COLO668 (cell line): ENCODE measurements at regions not wholly inside any gene's neighbourhood (a gene's known extent, or its start where the extent isn't known, plus 50 kb on each side); places are given as distances from the start of the nearest gene placed in this dataset.
"Not testable (repeated sequence)": the region's sequence is repeated elsewhere in the genome, so short reads cannot be mapped to it uniquely, and the experiment has no call there.

Source experiments
- DNase-seq: peaks from one replicate; lab custom pipeline; 2025; ENCODE audit not compliant: unreplicated experiment; lab: John Stamatoyannopoulos, UW

DNA sequence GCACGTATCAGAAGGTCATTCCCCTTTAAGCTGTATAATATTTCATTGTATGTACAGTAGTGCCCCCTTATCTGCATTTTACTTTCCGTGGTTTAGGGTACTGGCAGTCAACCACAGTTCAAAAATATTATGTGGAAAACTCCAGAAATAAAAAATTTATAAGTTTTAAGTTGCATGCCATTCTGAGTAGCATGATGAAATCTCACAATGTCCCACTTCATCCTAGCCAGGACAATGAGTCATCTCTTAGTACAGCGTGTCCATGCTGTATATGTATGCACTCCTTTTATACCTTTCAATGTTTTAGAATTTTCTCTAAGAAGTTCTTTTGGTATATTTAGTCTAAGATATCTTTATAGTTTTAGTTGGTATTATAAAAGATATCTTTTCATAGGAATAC, 115.0 kb upstream of the HAND1 start:
- no peak for DNase-seq

DNA sequence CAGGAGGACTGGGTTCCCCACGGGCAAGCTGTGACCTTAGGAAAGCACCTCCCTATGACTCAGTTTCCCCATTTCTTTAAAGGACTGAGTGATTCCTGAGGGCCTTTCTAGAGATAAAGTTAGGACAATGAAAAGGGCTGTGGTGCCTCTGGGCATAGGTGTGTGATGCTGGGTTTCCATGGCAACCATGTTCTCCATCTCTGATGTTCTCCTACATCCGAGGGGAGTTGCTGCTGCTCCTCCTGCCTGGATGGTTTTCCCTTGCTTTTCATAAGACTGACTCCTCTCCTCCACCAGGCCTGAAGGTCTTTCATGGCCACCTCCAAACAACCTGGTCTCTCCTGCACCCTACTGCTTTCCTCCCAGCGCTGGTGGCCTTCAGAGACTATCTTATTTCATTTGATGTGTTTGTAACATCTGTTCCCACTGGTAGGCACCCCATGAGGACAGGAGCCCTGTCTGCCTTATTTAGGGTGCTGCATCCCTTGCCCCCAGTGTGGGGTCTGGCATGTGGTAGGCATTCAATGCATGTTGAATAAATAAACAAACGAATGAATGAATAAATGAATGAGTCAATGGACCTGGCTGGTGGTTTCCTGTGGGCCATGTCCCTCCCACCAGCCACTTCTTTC, 112.2 kb upstream of the HAND1 start:
- no peak for DNase-seq

- no peak for DNase-seq
These were observed 111.5 kb upstream of the HAND1 start for GRCh38 chr5:154589511-154589910.

GRCh38 chr5:154588833-154589425, 110.9 kb upstream of the HAND1 start:
- DNase-seq = not testable (repeated sequence)

GRCh38 chr5:154588091-154588774, 110.2 kb upstream of the HAND1 start:
- no peak for DNase-seq

GRCh38 chr5:154587123-154588026, 109.3 kb upstream of the HAND1 start:
- DNase-seq = no peak

DNA sequence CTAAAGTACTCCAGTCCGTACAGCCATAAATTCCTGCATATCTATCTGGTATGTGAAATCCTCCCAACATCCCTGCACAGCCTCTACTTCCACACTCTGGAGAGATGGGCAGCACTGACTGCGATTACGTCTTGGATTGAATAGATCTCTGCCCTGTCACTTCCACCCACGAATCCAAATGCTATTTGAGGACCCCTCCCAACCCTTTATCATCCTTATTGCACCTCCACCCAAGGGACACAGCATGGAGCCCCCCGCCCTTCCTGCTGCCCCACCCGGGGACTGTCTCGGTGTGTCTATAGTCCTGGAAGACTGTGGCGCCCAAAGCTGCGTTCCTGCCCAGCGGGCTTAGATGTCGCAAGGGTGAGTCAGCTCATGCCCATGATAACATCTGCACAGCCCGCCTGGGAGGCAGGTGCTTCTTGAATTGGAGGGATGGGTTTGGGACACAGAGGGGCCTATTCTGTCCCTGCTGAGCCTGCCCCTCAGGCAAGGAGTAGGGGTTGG, 105.7 kb upstream of the HAND1 start:
- DNase-seq = no peak

- DNase-seq = no peak
These were observed 102.4 kb upstream of the HAND1 start for GRCh38 chr5:154580422-154580821.

DNA sequence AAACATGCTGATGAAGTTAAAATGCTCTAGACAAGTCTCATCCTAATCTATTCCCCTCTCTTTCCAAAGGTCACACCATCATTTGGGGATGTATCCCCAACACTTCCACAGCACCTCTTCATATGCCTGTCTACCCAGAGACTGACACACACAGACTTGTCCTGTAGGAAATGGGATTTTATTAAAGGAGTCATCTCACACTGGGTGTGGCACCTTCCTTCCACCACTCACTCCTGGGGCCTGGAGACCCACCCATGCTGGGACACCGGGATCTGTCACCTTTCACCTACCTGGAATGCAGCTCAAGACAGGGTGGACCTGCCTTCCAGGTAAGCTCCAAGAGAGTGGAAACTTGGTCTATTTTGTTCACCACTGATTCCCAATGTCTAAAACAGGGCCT, 99.4 kb upstream of the HAND1 start:
- DNase-seq = no peak

- no peak for DNase-seq
These were observed 98.4 kb upstream of the HAND1 start for GRCh38 chr5:154576429-154576806.

- DNase-seq = no peak
These were observed 97.8 kb upstream of the HAND1 start for GRCh38 chr5:154575546-154576428.

DNA sequence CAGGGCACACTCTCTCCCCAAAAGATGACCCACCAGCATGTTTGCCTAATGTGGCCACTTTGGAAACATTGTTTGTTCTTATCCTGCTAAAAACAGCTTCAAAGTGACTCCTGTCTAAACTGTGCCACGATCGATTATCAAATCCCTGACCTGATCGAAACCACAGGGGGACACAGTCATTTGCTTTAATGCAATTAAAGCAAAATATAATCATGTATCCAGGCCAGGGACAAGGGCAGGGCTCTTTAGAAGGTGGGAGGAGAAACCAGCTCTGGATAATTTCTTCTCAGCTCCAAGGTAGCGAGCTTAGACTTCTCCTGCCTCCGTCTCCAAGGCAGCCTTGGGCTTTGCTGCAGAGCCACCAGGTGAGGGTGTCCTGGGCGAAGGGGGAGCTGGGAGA, 95.0 kb upstream of the HAND1 start:
- DNase-seq = no peak

GRCh38 chr5:154571325-154572035, 93.5 kb upstream of the HAND1 start:
- DNase-seq = no peak

DNA sequence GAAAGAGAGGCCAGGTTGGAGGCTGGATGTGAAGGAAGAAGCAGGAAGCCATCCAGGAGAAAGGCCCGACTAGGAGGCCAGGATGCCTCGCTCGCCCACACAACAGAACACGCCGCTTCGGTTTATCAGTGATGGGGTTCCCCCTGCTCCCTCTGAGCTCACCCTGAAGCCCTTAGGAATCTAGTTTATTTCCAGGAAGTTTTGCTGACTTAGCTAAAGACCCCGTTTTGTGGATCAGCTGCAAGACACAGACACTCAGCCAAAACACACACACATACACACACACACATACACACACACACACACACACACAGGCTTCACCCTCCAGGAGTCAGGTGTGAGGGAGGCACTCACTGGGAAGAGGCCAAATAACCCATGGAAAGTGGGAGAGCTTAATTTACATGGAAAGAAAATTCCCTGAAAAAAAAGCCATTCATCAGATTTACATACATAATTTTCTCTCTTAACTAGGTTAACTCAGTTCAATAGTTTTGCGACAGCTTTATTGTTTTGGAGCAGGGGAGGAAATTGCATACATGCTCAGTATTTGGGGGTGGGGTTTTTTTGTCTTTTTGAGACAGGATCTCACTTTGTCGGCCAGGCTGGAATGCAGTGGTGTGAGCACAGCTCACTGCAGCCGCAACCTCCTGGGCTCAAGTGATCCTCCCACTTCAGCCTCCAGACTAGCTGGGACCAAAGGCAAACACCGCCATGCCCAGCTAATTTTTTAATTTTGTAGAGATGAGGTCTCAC, 92.7 kb upstream of the HAND1 start:
- no peak for DNase-seq

DNA sequence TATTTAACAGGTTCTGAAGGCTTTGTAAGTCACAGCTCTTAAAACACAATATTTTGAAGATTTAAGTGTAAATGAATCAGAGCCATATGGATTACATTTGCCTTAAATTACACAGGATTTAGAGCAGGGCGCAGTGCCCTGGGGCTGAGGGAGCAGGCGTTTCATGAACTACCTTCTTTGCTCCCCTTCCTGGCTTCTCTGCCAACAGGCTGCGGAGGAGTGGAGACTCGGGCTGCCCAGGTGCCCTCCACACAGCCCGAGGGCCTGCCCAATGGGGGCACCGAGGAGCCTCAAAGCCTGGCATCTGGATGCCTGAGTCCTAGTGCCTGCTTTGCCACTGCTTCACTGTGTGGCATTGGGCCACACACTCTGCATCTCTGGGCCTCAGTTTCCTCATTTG, 90.6 kb upstream of the HAND1 start:
- DNase-seq = no peak

DNA sequence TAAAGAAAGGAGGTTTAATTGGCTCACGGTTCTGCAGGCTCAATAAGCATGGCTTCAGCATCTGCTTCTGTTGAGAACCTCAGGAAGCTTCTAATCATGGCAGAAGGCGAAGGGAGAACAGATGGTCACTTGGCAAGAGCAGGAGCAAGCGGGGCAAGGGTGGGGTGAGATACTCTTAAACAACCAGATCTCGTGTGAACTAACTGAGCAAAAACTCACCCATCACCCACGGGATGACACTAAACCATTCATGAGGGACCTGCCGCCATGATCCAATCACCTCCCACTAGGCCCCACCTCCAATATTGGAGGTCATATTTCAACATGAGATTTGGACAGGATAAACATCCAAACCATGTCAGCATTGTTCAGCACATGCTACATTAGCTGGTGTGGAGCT, 89.1 kb upstream of the HAND1 start:
- no peak for DNase-seq

DNA sequence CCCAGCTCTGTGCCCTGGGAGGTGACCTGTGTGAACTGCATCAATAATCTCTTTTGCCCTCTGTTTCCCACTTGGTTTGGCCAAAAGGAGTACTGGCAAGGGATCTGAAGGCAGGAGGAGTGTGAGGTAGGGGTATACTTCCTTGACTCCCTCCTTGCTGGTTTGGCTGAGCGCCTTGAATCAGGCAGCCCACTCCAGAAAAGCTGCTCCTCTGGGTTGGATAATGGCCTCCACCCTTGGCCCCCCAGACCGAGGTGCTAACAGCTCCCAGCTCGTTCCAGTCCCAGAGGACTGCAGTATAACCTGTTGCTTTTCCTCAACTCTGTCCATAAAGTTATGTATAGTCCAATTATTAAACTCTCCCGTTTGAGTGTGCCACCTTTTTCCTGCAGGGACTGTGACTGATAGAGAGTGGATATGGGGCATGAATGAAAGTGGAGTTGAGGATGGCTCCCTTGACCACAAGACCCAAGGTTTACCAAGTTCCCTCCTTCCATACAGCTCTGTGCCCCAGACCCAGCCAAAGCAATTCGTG, 88.2 kb upstream of the HAND1 start:
- DNase-seq = no peak

DNA sequence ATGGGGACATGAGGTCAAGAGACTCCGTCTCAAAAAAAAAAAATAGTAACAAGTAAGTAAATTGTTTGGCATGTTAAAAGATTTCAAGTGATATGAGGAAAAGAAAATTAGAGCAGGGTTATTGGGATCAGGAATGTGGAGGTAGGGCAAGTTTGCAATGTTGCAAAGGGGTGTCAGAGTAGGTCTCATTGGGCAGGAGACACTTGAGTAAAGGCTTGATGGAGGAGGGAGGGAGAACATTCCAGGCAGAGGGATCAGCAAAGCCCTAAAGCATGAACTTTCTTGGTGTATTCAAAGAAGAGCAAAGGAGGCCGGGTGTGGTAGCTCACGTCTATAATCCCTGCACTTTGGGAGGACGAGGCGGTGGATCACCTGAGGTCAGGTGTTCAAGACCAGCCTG, 87.1 kb upstream of the HAND1 start:
- no peak for DNase-seq
